Activated T-cell treated with anti-CD3 and anti-CD28 coated beads, Interleukin-2, amount 50 U/mL, for 4 hours (primary cell): ENCODE measurements at regions not wholly inside any gene's neighbourhood (a gene's known extent, or its start where the extent isn't known, plus 50 kb on each side); places are given as distances from the start of the nearest gene placed in this dataset.
A peak's percentile ranks its signal among the peaks of the same experiment; 100 is the strongest.
"Not testable (repeated sequence)": the region's sequence is repeated elsewhere in the genome, so short reads cannot be mapped to it uniquely, and the experiment has no call there.

ENCODE experiments used
- ATAC-seq, 2 donors: fragments of 200-7000 bp; cut with Tn5 transposase; one replicate each; pipeline ENCODE4 v1.10.0; 2021
- DNase-seq: peaks from one replicate; pipeline ENCODE4 v3.0.0-alpha.2; 2020
- H3K27me3 Mint-ChIP-seq: one replicate; pipeline ENCODE4 v1.8.0; 2021; ENCODE audit warnings: low read depth, mixed read lengths
- H3K36me3 Mint-ChIP-seq: one replicate; pipeline ENCODE4 v1.8.0; 2022; ENCODE audit warnings: mixed read lengths; ENCODE audit not compliant: insufficient read depth
- H3K4me1 Mint-ChIP-seq: one replicate; pipeline ENCODE4 v1.8.0; 2021; ENCODE audit warnings: low read depth, mixed read lengths
- H3K4me3 Mint-ChIP-seq: one replicate; pipeline ENCODE4 v1.8.0; 2021; ENCODE audit warnings: mild to moderate bottlenecking, moderate library complexity, mixed read lengths
- H3K9me3 Mint-ChIP-seq: one replicate; pipeline ENCODE4 v1.8.0; 2021; ENCODE audit warnings: mixed read lengths

DNA sequence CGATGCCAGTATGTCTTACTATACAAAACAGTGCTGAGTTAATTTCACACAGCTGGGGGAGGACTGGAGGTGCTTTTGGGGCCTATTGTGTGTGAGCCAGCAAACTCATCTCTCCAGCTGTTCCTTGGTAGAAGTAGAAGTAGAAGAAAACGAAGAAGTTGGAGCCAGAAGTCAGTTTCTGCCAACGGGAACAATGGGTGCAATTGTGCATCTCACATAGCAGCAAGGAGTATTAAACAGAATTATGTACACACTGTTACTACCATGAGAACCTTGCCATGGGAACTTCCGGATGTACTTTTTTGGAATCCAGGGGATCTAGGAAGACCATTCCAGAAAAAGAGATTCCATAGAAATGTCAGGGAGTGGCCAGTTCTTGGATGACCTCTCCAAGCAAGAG, 88.6 kb downstream of the VCPKMT start:
- ATAC-seq: no peak
- Mint-ChIP-seq H3K4me1 (peaks cover 12% of the 10 kb centered on the region), H3K9me3 (peaks cover 7% of the 10 kb centered on the region), H3K36me3 (peaks cover 39% of the 10 kb centered on the region), H3K4me3 (no peak overlapping the region), H3K27me3 (no peaks in the 10 kb centered on the region)
- DNase-seq: no peak

GRCh38 chr14:50028458-50028857, 87.9 kb downstream of the VCPKMT start:
- no peak for ATAC-seq
- peaks cover 10% of the 10 kb centered on the region for H3K4me1 Mint-ChIP-seq
- H3K27me3 Mint-ChIP-seq: no peaks in the 10 kb centered on the region
- peaks cover 37% of the 10 kb centered on the region for H3K36me3 Mint-ChIP-seq
- H3K4me3 Mint-ChIP-seq: no peak overlapping the region
- peaks cover 7% of the 10 kb centered on the region for H3K9me3 Mint-ChIP-seq
- no peak for DNase-seq

DNA sequence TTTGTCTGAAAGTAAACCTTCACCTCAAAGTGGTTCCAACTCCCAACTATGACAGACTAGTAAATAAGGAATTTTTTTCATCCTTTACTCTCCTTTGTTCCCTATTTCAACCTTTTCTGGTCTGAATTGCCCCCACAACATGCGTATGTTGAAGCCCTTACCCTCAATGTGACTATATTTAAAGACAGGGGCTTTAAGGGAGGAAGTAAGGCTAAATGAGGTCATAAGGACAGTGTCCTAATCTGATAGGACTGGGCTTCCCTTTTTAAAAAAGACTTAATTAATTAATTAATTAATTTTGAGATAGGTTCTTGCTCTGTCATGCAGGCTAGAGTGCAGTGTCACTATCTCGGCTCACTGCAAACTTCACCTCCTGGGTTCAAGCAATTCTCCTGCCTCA, 86.3 kb downstream of the VCPKMT start:
- Mint-ChIP-seq H3K27me3 (no peaks in the 10 kb centered on the region), H3K4me1 (peaks cover 14% of the 10 kb centered on the region), H3K9me3 (peaks cover 7% of the 10 kb centered on the region), H3K4me3 (no peak overlapping the region), H3K36me3 (peaks cover 39% of the 10 kb centered on the region)
- DNase-seq (no peak), ATAC-seq (no peak)

- DNase-seq, ATAC-seq, H3K4me3 Mint-ChIP-seq, H3K27me3 Mint-ChIP-seq, H3K9me3 Mint-ChIP-seq: not testable (repeated sequence)
- Mint-ChIP-seq H3K36me3 (peaks cover 32% of the 10 kb centered on the region), H3K4me1 (peaks cover 16% of the 10 kb centered on the region)
Observed at GRCh38 chr14:50030911-50031310, 85.5 kb downstream of the VCPKMT start.

- Mint-ChIP-seq H3K4me3 (no peak overlapping the region), H3K27me3 (no peaks in the 10 kb centered on the region), H3K9me3 (no peaks in the 10 kb centered on the region), H3K36me3 (peaks cover 35% of the 10 kb centered on the region), H3K4me1 (peaks cover 20% of the 10 kb centered on the region)
- no peak for ATAC-seq
- no peak for DNase-seq
Observed at GRCh38 chr14:50031602-50032313, 84.6 kb downstream of the VCPKMT start.

DNA sequence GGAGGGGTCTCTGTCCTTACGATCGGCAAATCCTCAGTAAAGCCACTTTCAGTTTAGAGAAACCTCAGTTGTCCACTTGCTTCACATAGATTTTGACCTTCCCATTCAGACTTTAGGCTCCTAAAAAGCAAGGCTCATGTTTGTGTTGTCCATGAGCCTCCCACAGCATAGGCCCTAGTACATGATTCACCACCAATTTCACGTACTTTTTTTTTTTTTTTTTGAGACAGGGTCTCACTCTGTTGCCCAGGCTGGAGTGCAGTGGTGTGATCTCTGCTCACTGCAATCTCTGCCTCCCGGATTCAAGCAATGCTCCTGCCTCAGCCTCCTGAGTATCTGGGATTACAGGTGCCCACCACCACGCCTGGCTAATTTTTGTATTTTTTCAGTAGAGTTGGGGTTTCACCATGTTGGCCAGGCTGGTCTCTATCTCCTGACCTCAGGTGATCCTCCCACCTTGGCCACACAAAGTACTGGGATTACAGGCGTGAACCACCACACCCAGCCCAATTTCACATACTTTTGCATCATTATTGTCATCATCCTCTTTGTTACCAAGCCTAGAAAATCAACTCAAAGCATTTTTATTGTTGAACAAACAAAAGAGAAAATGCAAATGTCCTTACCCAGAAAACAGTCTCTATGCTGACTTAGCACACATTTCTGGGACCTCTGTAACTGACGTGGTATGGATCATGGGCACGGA, 83.8 kb downstream of the VCPKMT start:
- H3K36me3 Mint-ChIP-seq: peaks cover 29% of the 10 kb centered on the region
- H3K4me3 Mint-ChIP-seq, DNase-seq, ATAC-seq, H3K9me3 Mint-ChIP-seq, H3K27me3 Mint-ChIP-seq: not testable (repeated sequence)
- peaks cover 27% of the 10 kb centered on the region for H3K4me1 Mint-ChIP-seq

GRCh38 chr14:50035214-50035613, 81.2 kb downstream of the VCPKMT start:
- ATAC-seq: no peak
- Mint-ChIP-seq H3K4me1 (peaks cover 52% of the 10 kb centered on the region), H3K9me3 (no peaks in the 10 kb centered on the region), H3K27me3 (no peaks in the 10 kb centered on the region), H3K36me3 (peaks cover 28% of the 10 kb centered on the region), H3K4me3 (no peak overlapping the region)
- no peak for DNase-seq

GRCh38 chr14:50036211-50036610, 80.2 kb downstream of the VCPKMT start:
- no peak for DNase-seq
- ATAC-seq: no peak
- no peaks in the 10 kb centered on the region for H3K27me3 Mint-ChIP-seq
- H3K4me3 Mint-ChIP-seq: no peak overlapping the region
- H3K9me3 Mint-ChIP-seq: no peaks in the 10 kb centered on the region
- H3K4me1 Mint-ChIP-seq: peaks cover 59% of the 10 kb centered on the region
- peaks cover 21% of the 10 kb centered on the region for H3K36me3 Mint-ChIP-seq

GRCh38 chr14:50036637-50037036, 79.7 kb downstream of the VCPKMT start:
- Mint-ChIP-seq H3K4me3 (no peak overlapping the region), H3K9me3 (no peaks in the 10 kb centered on the region), H3K4me1 (peaks cover 60% of the 10 kb centered on the region), H3K36me3 (peaks cover 20% of the 10 kb centered on the region), H3K27me3 (no peaks in the 10 kb centered on the region)
- no peak for ATAC-seq
- DNase-seq: no peak

DNA sequence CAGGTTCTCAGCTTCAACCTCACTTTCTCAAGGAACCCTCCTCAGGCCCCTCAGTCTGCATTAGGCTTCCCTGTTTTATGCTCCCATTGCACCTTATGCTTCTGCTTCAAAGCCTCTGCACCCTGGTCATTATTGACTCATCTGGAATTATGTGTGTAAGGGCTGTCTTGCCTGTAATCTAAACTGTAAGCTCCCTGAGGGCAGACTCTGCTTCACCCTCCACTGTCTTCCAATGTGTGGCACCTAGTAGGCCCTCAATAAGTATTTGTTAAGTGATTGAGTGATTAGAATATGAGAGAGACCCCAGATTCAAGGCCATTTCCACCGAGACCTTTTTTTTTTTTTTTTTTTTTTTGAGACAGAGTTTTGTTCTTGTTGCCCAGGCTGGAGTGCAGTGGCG, 79.1 kb downstream of the VCPKMT start:
- ATAC-seq (no peak), DNase-seq (no peak)
- no peak overlapping the region for H3K4me3 Mint-ChIP-seq
- no peaks in the 10 kb centered on the region for H3K27me3 Mint-ChIP-seq
- H3K36me3 Mint-ChIP-seq: peaks cover 17% of the 10 kb centered on the region
- no peaks in the 10 kb centered on the region for H3K9me3 Mint-ChIP-seq
- peaks cover 60% of the 10 kb centered on the region for H3K4me1 Mint-ChIP-seq

DNA sequence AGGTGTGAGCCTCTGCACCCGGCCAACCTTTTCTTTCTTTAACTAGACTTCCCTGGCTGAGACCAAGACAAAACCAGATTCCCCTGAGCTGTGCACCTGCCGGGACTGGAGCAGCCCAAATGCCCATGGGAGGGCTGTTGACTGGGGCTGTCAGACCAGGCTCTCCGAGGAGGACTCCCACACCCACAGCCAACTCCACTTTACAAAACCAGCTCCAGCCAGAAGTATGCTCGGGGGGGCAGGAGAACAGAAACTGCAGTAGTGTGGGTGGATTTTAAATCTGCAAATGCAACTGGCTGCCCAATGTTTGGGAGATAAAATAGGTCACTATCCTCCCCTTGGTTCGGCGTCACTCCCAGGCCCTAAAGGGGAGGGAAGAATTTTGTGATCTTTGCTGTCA, 78.5 kb downstream of the VCPKMT start:
- Mint-ChIP-seq H3K36me3 (peaks cover 17% of the 10 kb centered on the region), H3K27me3 (no peaks in the 10 kb centered on the region), H3K9me3 (no peaks in the 10 kb centered on the region), H3K4me3 (peak overlapping the region; percentile 22), H3K4me1 (peaks cover 62% of the 10 kb centered on the region)
- DNase-seq: no peak
- no peak for ATAC-seq

GRCh38 chr14:50038398-50039119, 77.8 kb downstream of the VCPKMT start:
- H3K36me3 Mint-ChIP-seq: peaks cover 17% of the 10 kb centered on the region
- no peak for DNase-seq
- H3K9me3 Mint-ChIP-seq: no peaks in the 10 kb centered on the region
- no peaks in the 10 kb centered on the region for H3K27me3 Mint-ChIP-seq
- H3K4me1 Mint-ChIP-seq: peaks cover 64% of the 10 kb centered on the region
- peak overlapping the region; percentile 78 for H3K4me3 Mint-ChIP-seq
- peak; percentile 84 to 87 for ATAC-seq

DNA sequence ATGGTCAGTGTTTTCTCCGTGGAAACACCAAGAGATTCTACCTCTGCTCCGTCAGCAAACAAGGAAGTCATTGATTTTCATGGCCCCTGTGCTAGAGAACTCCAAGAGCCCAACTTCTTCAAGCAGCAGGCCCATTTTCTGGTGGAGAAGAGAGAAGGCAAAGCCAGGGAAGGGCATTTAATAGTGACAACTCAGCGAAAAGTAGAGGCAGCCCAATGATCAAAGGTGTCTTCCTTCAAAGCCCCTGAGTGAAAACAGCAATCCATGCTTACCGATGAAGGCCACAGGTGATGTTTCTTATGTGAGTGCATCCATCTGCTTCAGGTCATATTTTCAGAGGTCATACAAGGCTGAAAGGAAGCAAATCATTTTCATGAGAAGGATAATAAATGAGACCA, 77.3 kb downstream of the VCPKMT start:
- ATAC-seq (no peak), DNase-seq (no peak)
- Mint-ChIP-seq H3K9me3 (no peaks in the 10 kb centered on the region), H3K4me3 (peak overlapping the region; percentile 78), H3K27me3 (no peaks in the 10 kb centered on the region), H3K4me1 (peaks cover 67% of the 10 kb centered on the region), H3K36me3 (peaks cover 15% of the 10 kb centered on the region)

- peaks cover 15% of the 10 kb centered on the region for H3K36me3 Mint-ChIP-seq
- H3K4me3 Mint-ChIP-seq: peak overlapping the region; percentile 78
- no peak for DNase-seq
- no peak for ATAC-seq
- H3K27me3 Mint-ChIP-seq: no peaks in the 10 kb centered on the region
- no peaks in the 10 kb centered on the region for H3K9me3 Mint-ChIP-seq
- H3K4me1 Mint-ChIP-seq: peaks cover 73% of the 10 kb centered on the region
Observed at GRCh38 chr14:50039734-50040400, 76.5 kb downstream of the VCPKMT start.
